SK-N-SH (cell line): ENCODE measurements at regions not wholly inside any gene's neighbourhood (a gene's known extent, or its start where the extent isn't known, plus 50 kb on each side); places are given as distances from the start of the nearest gene placed in this dataset.

Experiments
- CTCF ChIA-PET: fragments of 300-600, 350-600 bp; formaldehyde crosslinking; extraction: SDS; loops from one replicate; lab custom pipeline; 2021; lab: Yijun Ruan, JAX
- POLR2A ChIA-PET: fragments of 350-600 bp; sonication (Branson Sonifier 250); formaldehyde crosslinking; extraction: SDS; loops from one replicate; lab custom pipeline; 2020; ENCODE audit warnings: antibody characterized with exemption, inconsistent platforms; lab: Yijun Ruan, JAX
- DNase-seq: peaks from one replicate; pipeline ENCODE4 v3.0.0; 2012
- H2AFZ ChIP-seq: fragments of 200-600 bp; sonication (generic); 2 replicates; pipeline ENCODE4 v1.8.1; 2016; ENCODE audit warnings: antibody characterized with exemption, mild to moderate bottlenecking, low read depth
- H3F3A ChIP-seq: fragments of 200-600 bp; sonication (generic); replicated peaks from 2 replicates; pipeline ENCODE3; 2016; ENCODE audit warnings: antibody characterized with exemption, mild to moderate bottlenecking; ENCODE audit not compliant: insufficient read depth
- H3K27ac ChIP-seq, 2 experiments: fragments of 200-500 bp in 1 of 2; fragments of 200-600 bp in 1 of 2; sonication (Bioruptor generic) in 1 of 2; sonication (generic), shearing (Covaris generic) in 1 of 2; 2 replicates each; pipeline versions ENCODE4 v1.5.1 to v1.6.1; 2014 to 2016; ENCODE audit warnings: low read depth in 2 of 2, inconsistent platforms in 1 of 2, low read length in 1 of 2, mild to moderate bottlenecking in 1 of 2, mixed read lengths in 1 of 2
- H3K27me3 ChIP-seq: fragments of 200-600 bp; sonication (generic), shearing (Covaris generic); 2 replicates; pipeline ENCODE4 v1.6.1; 2016; ENCODE audit warnings: mixed run types; ENCODE audit not compliant: insufficient read depth
- H3K36me3 ChIP-seq, 2 experiments: fragments of 200-500 bp in 1 of 2; fragments of 200-600 bp in 1 of 2; sonication (Bioruptor generic) in 1 of 2; sonication (generic) in 1 of 2; replicated peaks in 1 of 2; 2 replicates each; pipeline versions ENCODE3 to v1.5.1; 2014 to 2016; ENCODE audit warnings: low read length in 1 of 2, mild to moderate bottlenecking in 1 of 2; ENCODE audit not compliant: insufficient read depth in 2 of 2, control insufficient read depth in 1 of 2
- H3K4me1 ChIP-seq, 2 experiments: fragments of 200-500 bp in 1 of 2; fragments of 200-600 bp in 1 of 2; sonication (Bioruptor generic) in 1 of 2; sonication (generic), shearing (Covaris generic) in 1 of 2; 2 replicates each; pipeline versions ENCODE4 v1.5.1 to v1.6.1; 2014 to 2016; ENCODE audit warnings: low read depth in 1 of 2, low read length in 1 of 2, mixed run types in 1 of 2; ENCODE audit not compliant: insufficient read depth in 2 of 2, control insufficient read depth in 1 of 2
- H3K4me2 ChIP-seq: fragments of 200-600 bp; sonication (generic), shearing (Covaris generic); 2 replicates; pipeline ENCODE4 v1.6.1; 2017; ENCODE audit warnings: mixed run types
- H3K4me3 ChIP-seq, 2 experiments: fragments of 200-500 bp in 1 of 2; fragments of 200-600 bp in 1 of 2; sonication (Bioruptor generic) in 1 of 2; sonication (generic), shearing (Covaris generic) in 1 of 2; 2 replicates each; pipeline versions ENCODE4 v1.5.1 to v1.8.1; 2014 to 2016; ENCODE audit warnings: low read depth in 2 of 2, inconsistent platforms in 1 of 2, low read length in 1 of 2, mild to moderate bottlenecking in 1 of 2, mixed read lengths in 1 of 2, moderate library complexity in 1 of 2
- H3K79me2 ChIP-seq: fragments of 200-600 bp; sonication (generic); 2 replicates; pipeline ENCODE4 v1.8.1; 2017; ENCODE audit warnings: mild to moderate bottlenecking; ENCODE audit not compliant: insufficient read depth
- H3K9ac ChIP-seq: fragments of 200-600 bp; sonication (generic); 2 replicates; pipeline ENCODE4 v1.6.1; 2017; ENCODE audit warnings: mixed run types
- H3K9me2 ChIP-seq: fragments of 200-600 bp; sonication (generic); 2 replicates; pipeline ENCODE4 v1.6.1; 2017; ENCODE audit warnings: mixed run types
- H3K9me3 ChIP-seq: fragments of 200-600 bp; sonication (generic); 2 replicates; pipeline ENCODE4 v1.6.1; 2017; ENCODE audit warnings: mixed run types, mild to moderate bottlenecking, moderate library complexity
- H4K20me1 ChIP-seq: fragments of 200-600 bp; sonication (generic); 2 replicates; pipeline ENCODE4 v1.6.1; 2017; ENCODE audit warnings: mild to moderate bottlenecking, mixed run types; ENCODE audit not compliant: insufficient read depth
- EZH2phosphoT487 ChIP-seq: fragments of 200-600 bp; sonication (generic); IDR thresholded peaks from 2 replicates; pipeline ENCODE4 v1.6.1; 2017; ENCODE audit warnings: low read depth, mixed run types, mild to moderate bottlenecking, antibody characterized with exemption, moderate library complexity, borderline replicate concordance
- FOSL2 ChIP-seq: IDR thresholded peaks from 2 replicates; pipeline ENCODE4 v1.4.0; 2012; ENCODE audit warnings: low read depth, mild to moderate bottlenecking, moderate library complexity, borderline replicate concordance
- GABPA ChIP-seq: IDR thresholded peaks from 2 replicates; pipeline ENCODE4 v1.4.0; 2012; ENCODE audit warnings: low read depth, mild to moderate bottlenecking
- MXI1 ChIP-seq: IDR thresholded peaks from 2 replicates; pipeline ENCODE4 v1.6.1; 2012; ENCODE audit warnings: mild to moderate bottlenecking, low read depth, low read length, improper control_type of control experiment
- NRF1 ChIP-seq: IDR thresholded peaks from 2 replicates; pipeline ENCODE4 v1.6.1; 2012; ENCODE audit warnings: low read depth, mild to moderate bottlenecking, low read length
- RCOR1 ChIP-seq: fragments of 150-350 bp; IDR thresholded peaks from 2 replicates; pipeline ENCODE4 v1.6.1; 2017; ENCODE audit warnings: antibody characterized with exemption, low read length
- RFX5 ChIP-seq: IDR thresholded peaks from 2 replicates; pipeline ENCODE4 v1.6.1; 2012; ENCODE audit warnings: mild to moderate bottlenecking, improper control_type of control experiment, low read length
- YY1 ChIP-seq: IDR thresholded peaks from 2 replicates; pipeline ENCODE4 v1.4.0; 2012; ENCODE audit warnings: low read depth, mild to moderate bottlenecking
- WGBS: methylation state at CpG from one replicate; pipeline ENCODE4 v1.1.6; 2017; ENCODE audit warnings: low lambda C conversion rate; 5-methylcytosine and 5-hydroxymethylcytosine counted together
- TF ChIP-seq, protein P1 (sequence below): IDR thresholded peaks from 2 replicates; pipeline ENCODE4 v1.6.1; 2012; ENCODE audit warnings: mild to moderate bottlenecking, low read depth, low read length, moderate library complexity
- TF ChIP-seq, protein P2 (sequence below): IDR thresholded peaks from 2 replicates; pipeline ENCODE4; 2012
- TF ChIP-seq, protein P3 (sequence below): IDR thresholded peaks from 2 replicates; pipeline ENCODE4 v1.4.0; 2012; ENCODE audit warnings: low read depth
- TF ChIP-seq, protein P4 (sequence below): fragments of 150-350 bp; IDR thresholded peaks from 2 replicates; pipeline ENCODE4 v1.6.1; 2017; ENCODE audit warnings: antibody characterized with exemption, low read length, low read depth, borderline replicate concordance
- TF ChIP-seq, protein P5 (sequence below): IDR thresholded peaks from 2 replicates; pipeline ENCODE4 v1.4.0; 2012; ENCODE audit warnings: low read depth, borderline replicate concordance

DNA sequence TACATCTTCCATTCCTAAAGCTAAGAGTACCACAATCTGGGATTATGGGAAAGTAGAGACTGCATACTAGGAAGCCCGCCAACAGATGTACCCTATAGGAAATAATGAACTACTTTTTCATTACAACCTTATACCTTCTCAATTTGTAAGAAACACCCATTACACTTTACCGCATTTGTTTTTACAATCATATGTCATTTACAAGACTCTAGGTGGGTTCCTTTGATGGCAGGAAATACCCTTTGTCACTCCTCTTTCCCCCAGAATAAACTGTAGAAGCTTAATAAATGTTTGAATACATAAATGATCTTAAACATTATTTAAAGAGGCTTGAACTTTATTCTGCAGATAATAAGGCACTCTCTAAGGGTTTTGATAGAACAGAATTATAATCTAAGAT, 150.1 kb upstream of the TGFBR2 start (continued):
- TF ChIP-seq, protein P1, sequence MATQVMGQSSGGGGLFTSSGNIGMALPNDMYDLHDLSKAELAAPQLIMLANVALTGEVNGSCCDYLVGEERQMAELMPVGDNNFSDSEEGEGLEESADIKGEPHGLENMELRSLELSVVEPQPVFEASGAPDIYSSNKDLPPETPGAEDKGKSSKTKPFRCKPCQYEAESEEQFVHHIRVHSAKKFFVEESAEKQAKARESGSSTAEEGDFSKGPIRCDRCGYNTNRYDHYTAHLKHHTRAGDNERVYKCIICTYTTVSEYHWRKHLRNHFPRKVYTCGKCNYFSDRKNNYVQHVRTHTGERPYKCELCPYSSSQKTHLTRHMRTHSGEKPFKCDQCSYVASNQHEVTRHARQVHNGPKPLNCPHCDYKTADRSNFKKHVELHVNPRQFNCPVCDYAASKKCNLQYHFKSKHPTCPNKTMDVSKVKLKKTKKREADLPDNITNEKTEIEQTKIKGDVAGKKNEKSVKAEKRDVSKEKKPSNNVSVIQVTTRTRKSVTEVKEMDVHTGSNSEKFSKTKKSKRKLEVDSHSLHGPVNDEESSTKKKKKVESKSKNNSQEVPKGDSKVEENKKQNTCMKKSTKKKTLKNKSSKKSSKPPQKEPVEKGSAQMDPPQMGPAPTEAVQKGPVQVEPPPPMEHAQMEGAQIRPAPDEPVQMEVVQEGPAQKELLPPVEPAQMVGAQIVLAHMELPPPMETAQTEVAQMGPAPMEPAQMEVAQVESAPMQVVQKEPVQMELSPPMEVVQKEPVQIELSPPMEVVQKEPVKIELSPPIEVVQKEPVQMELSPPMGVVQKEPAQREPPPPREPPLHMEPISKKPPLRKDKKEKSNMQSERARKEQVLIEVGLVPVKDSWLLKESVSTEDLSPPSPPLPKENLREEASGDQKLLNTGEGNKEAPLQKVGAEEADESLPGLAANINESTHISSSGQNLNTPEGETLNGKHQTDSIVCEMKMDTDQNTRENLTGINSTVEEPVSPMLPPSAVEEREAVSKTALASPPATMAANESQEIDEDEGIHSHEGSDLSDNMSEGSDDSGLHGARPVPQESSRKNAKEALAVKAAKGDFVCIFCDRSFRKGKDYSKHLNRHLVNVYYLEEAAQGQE, result no peak
- TF ChIP-seq NRF1 (no peak), MXI1 (no peak), EZH2phosphoT487 (no peak)
- TF ChIP-seq, protein P2, sequence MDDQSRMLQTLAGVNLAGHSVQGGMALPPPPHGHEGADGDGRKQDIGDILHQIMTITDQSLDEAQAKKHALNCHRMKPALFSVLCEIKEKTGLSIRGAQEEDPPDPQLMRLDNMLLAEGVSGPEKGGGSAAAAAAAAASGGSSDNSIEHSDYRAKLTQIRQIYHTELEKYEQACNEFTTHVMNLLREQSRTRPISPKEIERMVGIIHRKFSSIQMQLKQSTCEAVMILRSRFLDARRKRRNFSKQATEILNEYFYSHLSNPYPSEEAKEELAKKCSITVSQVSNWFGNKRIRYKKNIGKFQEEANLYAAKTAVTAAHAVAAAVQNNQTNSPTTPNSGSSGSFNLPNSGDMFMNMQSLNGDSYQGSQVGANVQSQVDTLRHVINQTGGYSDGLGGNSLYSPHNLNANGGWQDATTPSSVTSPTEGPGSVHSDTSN, result no peak

DNA sequence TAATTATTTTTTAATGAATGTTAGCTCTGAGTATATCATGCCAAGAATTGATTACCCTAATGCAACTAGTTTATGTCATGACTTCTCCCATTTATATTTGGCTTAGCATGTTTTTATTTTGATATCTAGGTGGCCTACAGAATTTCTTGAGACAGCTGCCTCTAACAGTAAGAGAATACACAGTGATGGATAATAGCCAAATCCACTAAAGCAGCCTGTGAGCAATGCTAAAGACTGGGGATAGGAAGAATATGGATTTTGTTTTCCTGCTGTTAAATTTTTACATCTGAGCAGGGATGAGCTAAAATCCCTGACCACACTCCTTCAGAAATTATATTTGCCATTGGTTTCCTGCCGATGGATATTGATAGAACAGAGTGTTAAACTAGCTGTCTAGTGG, 149.3 kb upstream of the TGFBR2 start:
- ChIA-PET CTCF (interaction anchor here (0.6 kb wide), 1 partner anchor 15 kb away, joined by 3 read pairs; no protein-coding TSS in a partner anchor), POLR2A (interaction anchor here (0.9 kb wide), 1 partner anchor 186 kb away, joined by 3 read pairs; no protein-coding TSS in a partner anchor)
- H3K36me3 ChIP-seq, result no peaks in the 10 kb centered on the region
- no peaks in the 10 kb centered on the region for H4K20me1 ChIP-seq
- TF ChIP-seq FOSL2 (no peak), RFX5 (no peak), GABPA (no peak), EZH2phosphoT487 (no peak), YY1 (no peak), RCOR1 (no peak)
- TF ChIP-seq, protein P3, sequence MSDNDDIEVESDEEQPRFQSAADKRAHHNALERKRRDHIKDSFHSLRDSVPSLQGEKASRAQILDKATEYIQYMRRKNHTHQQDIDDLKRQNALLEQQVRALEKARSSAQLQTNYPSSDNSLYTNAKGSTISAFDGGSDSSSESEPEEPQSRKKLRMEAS, result no peak
- TF ChIP-seq, protein P1, result no peak
- TF ChIP-seq, protein P4, sequence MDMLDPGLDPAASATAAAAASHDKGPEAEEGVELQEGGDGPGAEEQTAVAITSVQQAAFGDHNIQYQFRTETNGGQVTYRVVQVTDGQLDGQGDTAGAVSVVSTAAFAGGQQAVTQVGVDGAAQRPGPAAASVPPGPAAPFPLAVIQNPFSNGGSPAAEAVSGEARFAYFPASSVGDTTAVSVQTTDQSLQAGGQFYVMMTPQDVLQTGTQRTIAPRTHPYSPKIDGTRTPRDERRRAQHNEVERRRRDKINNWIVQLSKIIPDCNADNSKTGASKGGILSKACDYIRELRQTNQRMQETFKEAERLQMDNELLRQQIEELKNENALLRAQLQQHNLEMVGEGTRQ, result no peak
- TF ChIP-seq, protein P5, sequence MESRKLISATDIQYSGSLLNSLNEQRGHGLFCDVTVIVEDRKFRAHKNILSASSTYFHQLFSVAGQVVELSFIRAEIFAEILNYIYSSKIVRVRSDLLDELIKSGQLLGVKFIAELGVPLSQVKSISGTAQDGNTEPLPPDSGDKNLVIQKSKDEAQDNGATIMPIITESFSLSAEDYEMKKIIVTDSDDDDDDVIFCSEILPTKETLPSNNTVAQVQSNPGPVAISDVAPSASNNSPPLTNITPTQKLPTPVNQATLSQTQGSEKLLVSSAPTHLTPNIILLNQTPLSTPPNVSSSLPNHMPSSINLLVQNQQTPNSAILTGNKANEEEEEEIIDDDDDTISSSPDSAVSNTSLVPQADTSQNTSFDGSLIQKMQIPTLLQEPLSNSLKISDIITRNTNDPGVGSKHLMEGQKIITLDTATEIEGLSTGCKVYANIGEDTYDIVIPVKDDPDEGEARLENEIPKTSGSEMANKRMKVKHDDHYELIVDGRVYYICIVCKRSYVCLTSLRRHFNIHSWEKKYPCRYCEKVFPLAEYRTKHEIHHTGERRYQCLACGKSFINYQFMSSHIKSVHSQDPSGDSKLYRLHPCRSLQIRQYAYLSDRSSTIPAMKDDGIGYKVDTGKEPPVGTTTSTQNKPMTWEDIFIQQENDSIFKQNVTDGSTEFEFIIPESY, result no peak
- no peak for DNase-seq
- no peaks in the 10 kb centered on the region for H3K27me3 ChIP-seq
- no peaks in the 10 kb centered on the region for H3K79me2 ChIP-seq
- no peaks in the 10 kb centered on the region for H3K9me2 ChIP-seq
- peaks cover 0 to 3% of the 10 kb centered on the region in 2 experiments; a peak in 2 of 4 replicates for H3K4me1 ChIP-seq
- H3K9me3 ChIP-seq, result peaks cover 4% of the 10 kb centered on the region
- H3K27ac ChIP-seq, result no peak overlapping the region
- H3K9ac ChIP-seq, result no peak overlapping the region
- H3K4me3 ChIP-seq, result no peak overlapping the region
- no peak overlapping the region for H3K4me2 ChIP-seq
- peaks cover 9% of the 10 kb centered on the region for H3F3A ChIP-seq
- 100% methylated on average over 1 of the region's 1 CpG for WGBS
- H2AFZ ChIP-seq, result no peak overlapping the region
